HG02571 (cell line): ENCODE measurements at regions not wholly inside any gene's neighbourhood (a gene's known extent, or its start where the extent isn't known, plus 50 kb on each side); places are given as distances from the start of the nearest gene placed in this dataset.
A peak's percentile ranks its signal among the peaks of the same experiment; 100 is the strongest.
"Not testable (repeated sequence)": the region's sequence is repeated elsewhere in the genome, so short reads cannot be mapped to it uniquely, and the experiment has no call there.

Experiments used
- ATAC-seq: cut with Tn5 transposase; IDR thresholded peaks from one replicate; pipeline ENCODE4 v1.9.1; 2021; ENCODE audit warnings: mild to moderate bottlenecking, moderate library complexity; ENCODE audit not compliant: unreplicated experiment

DNA sequence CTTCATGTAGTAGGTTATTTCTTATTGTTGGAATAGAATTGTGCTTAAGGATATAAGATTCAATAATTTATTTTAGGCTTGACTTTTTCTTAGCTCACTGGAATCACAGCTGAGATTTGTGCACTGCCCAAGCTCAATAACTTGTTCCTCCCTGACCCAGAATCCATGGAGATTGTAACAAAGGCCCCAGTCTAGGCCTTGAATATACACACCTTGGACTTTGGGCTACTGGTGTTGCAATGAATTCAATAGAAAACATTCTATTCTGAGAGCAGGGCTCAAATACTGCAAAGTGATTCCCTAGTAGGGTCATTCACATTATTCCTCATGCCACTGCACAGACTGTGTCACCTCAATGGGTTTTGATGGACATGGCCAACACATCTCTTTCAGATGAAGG lies 352.4 kb downstream of the GALC start:
- ATAC-seq = no peak

DNA sequence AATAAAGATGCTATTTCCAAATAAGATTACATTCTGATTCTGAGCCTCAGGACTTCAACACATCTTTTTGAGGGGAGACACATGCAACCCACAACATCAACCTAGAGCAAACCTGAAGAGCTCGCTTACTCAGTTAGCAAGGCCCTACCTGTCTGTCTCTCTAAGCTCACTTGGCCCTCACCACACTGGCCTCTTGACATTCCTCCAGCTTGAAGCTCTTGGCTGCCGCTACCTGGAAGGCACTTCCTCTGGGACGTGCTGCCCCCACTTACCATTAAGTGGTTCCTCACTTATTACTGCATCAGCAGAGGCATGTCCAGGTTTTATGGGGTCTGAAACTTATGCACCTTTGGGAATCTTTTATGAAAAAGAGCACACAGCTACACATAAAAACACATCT lies 354.8 kb downstream of the GALC start:
- ATAC-seq = no peak

DNA sequence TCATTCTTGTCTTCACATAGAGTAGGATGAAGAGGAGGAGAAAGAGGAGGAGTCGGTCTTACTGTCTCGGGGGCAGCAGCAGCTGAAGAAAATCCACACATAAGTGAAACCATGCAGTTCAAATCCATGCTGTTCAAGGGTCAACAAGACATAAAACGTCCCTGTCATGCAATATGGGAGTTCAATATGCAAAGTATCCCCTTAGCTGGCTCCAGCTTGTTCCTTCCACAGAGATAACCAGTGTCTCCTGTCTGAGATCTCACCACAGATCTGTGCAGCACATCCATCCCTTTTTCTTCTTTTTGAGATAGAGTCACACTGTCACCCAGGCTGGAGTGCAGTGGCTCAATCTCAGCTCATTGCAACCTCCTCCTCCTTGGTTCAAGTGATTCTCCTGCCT lies 357.5 kb downstream of the GALC start:
- ATAC-seq = no peak

GRCh38 chr14:87632796-87633195 lies 360.2 kb downstream of the GALC start:
- ATAC-seq = no peak

DNA sequence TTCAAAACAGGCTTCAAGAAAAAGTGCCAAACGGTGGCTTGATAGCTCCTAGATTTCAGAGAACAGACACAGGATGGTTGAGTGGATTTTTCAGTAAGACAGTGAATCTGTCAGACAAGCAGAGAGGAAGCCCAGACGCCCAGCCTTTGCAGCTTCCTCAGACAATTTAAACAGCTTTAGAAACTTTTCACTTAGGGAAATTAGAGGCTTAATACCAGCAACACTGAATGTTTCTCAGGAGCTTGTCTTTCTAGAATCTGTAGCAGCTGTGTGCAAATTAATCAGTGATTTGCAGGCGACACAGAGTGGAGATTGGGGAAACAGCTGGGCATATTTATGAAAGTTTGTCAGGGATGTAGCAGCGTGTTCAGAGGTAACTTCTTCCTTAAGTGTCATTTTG lies 362.1 kb downstream of the GALC start:
- no peak for ATAC-seq

GRCh38 chr14:87629788-87630187 lies 363.2 kb downstream of the GALC start:
- no peak for ATAC-seq

GRCh38 chr14:87628780-87629179 lies 364.2 kb downstream of the GALC start:
- no peak for ATAC-seq

- no peak for ATAC-seq
Observed at GRCh38 chr14:87628129-87628528, 364.9 kb downstream of the GALC start.

- no peak for ATAC-seq
Observed at GRCh38 chr14:87626266-87626665, 366.7 kb downstream of the GALC start.

DNA sequence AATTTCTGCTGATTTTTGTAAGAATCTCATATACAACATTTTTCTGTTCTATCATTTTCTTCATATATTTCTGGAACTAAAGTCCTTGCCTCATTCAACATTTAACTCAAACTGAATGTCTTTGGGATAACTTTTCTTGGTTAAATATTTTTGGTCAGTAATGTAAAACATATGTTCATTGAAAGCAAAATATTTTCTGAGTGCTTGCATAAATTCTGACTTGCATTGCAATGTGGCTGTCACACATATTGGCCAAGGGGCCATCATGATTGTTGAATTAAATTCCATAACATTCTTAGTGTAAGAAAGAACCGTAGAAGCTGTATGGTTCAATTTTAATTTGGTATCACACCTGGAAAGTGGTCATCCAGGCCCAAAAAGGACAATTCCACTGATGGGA lies 369.4 kb downstream of the GALC start:
- ATAC-seq = no peak

DNA sequence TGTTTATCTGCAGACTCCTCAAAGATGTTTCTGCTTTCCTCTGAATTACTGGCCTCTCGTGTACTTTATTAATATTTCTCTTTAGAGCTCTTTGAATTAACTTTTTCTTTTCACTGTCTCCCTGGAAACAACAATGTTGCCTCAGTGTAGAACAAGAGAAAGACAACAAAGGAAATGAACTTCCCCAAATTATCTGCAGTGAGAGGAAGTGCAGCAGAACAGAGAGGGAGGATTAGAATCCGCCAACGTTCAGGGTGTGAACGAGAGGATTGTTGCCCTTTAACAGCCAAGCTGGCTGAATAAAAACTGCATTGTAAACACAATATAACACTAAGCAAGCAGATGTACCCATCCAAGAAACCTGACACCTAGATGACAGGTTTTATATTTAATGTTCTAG lies 375.9 kb downstream of the GALC start:
- ATAC-seq = no peak

DNA sequence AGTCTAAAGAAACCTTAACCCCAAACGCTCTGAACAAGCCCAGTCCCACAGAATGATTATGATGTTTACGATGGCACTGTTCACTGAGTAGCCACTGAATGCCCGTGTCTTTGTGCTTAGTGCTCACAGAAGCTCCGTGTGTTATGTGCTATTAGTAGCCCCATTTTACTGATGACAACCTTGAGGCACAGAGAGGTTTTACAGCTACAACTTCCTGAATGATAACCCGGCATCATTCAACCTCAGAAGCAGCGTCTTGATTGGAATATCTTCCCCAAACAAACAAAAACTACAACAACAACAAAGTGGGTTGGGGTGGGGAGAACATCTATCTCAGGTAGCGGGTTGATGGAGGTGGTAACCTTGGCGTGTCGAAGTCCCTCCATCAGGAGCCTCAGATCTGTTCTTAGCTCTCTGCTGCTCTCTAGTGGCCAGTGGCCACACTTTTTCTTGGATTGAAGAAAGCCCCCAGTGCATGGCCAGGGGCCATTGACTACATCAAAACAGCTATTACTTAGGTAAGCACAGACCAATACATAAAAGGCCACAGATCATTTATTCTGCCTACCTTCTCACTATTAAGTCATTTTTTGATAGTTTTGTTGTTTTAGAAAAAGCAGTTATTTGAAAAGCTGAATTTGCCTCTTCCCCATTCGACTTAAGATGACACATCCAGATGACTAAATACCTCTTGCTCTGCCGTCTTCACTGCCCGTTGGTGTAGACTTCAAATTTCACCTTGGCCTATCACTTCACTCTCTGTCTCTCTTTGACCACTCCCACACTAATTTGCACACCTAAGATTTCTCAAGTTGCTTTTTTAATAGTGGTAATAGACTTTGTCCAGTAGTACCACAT lies 376.9 kb downstream of the GALC start:
- ATAC-seq = peak; percentile 82

GRCh38 chr14:87615047-87615446 lies 377.9 kb downstream of the GALC start:
- no peak for ATAC-seq

- no peak for ATAC-seq
Observed at GRCh38 chr14:87613881-87614280, 379.1 kb downstream of the GALC start.

GRCh38 chr14:87607056-87607455 lies 385.9 kb downstream of the GALC start:
- not testable (repeated sequence) for ATAC-seq

DNA sequence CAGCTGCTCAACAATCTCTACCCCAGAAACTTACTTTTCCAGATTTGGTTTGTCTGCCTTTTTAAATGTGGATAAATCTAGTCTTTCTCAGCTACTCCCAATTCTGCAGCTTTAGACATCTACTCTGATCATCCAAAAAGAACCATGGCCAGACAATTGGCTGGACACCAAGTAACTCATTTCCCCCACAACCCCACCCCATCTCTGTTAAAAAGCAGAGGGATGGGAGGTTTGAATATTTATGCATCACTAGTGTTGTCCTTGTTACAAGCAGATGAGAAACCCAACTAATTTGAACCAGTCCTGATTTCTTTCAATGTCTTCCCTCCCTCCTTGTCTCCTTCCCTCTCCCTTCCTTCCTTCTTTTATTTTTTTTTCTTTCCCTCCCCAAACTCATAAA lies 391.9 kb downstream of the GALC start:
- no peak for ATAC-seq

GRCh38 chr14:87600240-87600639 lies 392.7 kb downstream of the GALC start:
- no peak for ATAC-seq

DNA sequence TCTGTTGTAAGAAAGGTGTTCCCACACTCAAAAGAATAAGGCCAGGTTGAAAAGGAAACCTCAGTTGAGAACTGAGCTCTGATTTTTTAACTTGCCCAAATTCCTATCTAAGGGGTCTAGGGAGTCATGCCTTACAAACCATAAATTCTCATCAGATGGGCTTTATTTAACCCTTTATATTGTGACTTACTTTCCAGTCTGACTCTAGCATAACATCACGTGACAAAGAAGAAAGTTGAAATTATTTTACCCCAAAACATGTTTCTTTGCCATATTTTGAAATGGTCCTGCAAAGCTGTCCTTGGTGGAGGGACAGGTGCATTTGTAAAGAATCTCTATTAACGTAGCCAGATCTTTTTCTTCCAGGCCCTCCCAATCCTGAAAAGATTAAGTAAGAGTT lies 411.7 kb downstream of the GALC start:
- no peak for ATAC-seq

DNA sequence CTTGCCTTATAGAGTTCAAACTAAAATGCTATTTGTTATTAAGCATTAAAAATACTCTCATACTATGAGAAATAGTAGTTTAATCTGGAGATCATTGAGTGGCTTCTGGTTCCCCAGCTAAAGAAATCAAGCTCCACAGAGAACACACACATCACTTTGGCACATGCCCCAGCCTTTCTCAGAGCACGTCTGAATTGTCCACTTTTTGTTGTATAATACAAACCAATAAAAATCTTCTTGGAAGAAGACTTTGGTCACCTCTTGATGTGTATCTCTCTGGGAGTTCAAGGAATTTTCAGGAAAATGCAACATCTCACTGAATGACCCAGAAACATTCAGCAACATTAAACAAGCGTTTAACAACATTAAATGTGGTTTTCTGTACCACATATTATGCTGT lies 413.9 kb downstream of the GALC start:
- ATAC-seq = no peak

- no peak for ATAC-seq
Observed at GRCh38 chr14:87575378-87575777, 417.6 kb downstream of the GALC start.

- no peak for ATAC-seq
Observed at GRCh38 chr14:87573591-87573990, 419.4 kb downstream of the GALC start.

DNA sequence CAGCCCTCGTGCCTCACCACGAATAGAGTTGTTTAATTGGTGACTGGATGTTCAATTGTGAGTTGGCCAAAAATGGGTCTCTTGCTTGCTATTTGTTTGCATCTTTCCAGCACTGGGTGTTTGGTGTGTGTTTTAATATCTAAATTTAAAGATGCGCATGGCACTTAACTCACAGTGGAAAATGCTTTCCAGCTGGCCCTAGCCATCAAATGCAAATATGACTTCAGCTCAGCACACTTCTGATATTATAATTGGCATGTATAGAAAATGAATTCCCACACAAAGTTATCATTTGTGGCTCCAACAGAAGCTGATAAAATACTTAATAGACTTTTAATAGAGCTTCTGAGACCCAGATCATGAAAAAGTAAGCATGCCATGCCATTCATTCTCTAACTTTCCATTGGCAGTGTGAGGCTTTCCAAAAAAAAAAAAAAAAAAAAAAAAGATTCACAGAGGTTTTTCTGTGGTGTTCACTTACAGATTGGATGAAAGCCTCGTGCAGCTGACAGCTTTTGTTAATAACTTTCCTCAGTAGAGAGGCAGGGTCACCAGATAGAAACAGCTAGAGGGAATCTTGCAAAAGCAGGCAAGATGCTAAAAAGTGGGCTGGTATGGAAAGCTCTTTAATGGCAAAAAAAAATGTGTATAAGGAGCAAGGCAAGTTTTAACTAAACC lies 425.2 kb downstream of the GALC start:
- no peak for ATAC-seq
